D341Med (cell line): ENCODE measurements at regions not wholly inside any gene's neighbourhood (a gene's known extent, or its start where the extent isn't known, plus 50 kb on each side); places are given as distances from the start of the nearest gene placed in this dataset.
"Not testable (repeated sequence)": the region's sequence is repeated elsewhere in the genome, so short reads cannot be mapped to it uniquely, and the experiment has no call there.

ENCODE experiments used
- DNase-seq: peaks from one replicate; pipeline ENCODE4 v3.0.0; 2012; ENCODE audit warnings: low spot score

GRCh38 chr6:12516070-12516469 is 200.5 kb upstream of the PHACTR1 start:
- DNase-seq: no peak

- no peak for DNase-seq
These were observed 194.2 kb upstream of the PHACTR1 start for GRCh38 chr6:12522347-12522746.

- DNase-seq: no peak
These were observed 192.8 kb upstream of the PHACTR1 start for GRCh38 chr6:12523726-12524125.

- DNase-seq: no peak
These were observed 191.3 kb upstream of the PHACTR1 start for GRCh38 chr6:12525276-12525675.

GRCh38 chr6:12527339-12527738 is 189.2 kb upstream of the PHACTR1 start:
- no peak for DNase-seq

GRCh38 chr6:12528136-12528535 is 188.4 kb upstream of the PHACTR1 start:
- DNase-seq: no peak

- DNase-seq: no peak
These were observed 187.8 kb upstream of the PHACTR1 start for GRCh38 chr6:12528581-12529363.

- no peak for DNase-seq
These were observed 187.1 kb upstream of the PHACTR1 start for GRCh38 chr6:12529364-12530019.

- DNase-seq: no peak
These were observed 186.2 kb upstream of the PHACTR1 start for GRCh38 chr6:12530345-12530744.

GRCh38 chr6:12533586-12533985 is 183.0 kb upstream of the PHACTR1 start:
- no peak for DNase-seq

- no peak for DNase-seq
These were observed 182.3 kb upstream of the PHACTR1 start for GRCh38 chr6:12534069-12534853.

GRCh38 chr6:12535586-12536314 is 180.8 kb upstream of the PHACTR1 start:
- no peak for DNase-seq

GRCh38 chr6:12536416-12536815 is 180.2 kb upstream of the PHACTR1 start:
- no peak for DNase-seq

GRCh38 chr6:12537389-12537788 is 179.2 kb upstream of the PHACTR1 start:
- DNase-seq: no peak

- DNase-seq: no peak
These were observed 177.6 kb upstream of the PHACTR1 start for GRCh38 chr6:12538881-12539357.

- not testable (repeated sequence) for DNase-seq
These were observed 174.1 kb upstream of the PHACTR1 start for GRCh38 chr6:12542319-12543115.

- no peak for DNase-seq
These were observed 172.6 kb upstream of the PHACTR1 start for GRCh38 chr6:12543953-12544352.

GRCh38 chr6:12544821-12545565 is 171.6 kb upstream of the PHACTR1 start:
- DNase-seq: no peak

- DNase-seq: no peak
These were observed 170.8 kb upstream of the PHACTR1 start for GRCh38 chr6:12545619-12546409.
